ENCODE measurements at regions not wholly inside any gene's neighbourhood (a gene's known extent, or its start where the extent isn't known, plus 50 kb on each side); places are given as distances from the start of the nearest gene placed in this dataset.

DNA sequence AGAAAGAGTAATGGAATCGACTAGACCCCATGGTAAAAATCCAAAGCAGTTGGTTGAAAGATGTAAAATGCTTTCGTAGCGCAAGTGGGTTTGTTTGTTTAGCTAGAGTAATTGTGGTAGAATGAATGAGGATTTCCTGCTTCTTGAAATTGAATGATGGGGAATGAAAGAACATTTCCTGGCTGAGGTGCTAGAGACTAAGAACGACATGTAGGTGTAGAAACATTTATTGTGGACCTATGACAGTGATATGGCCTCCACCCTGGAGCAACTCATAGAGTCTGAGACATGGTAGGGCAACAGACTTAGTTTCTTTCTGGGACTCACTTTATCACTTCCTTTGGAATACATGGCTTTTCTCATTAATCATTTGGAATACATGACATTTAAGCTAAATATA, 467.6 kb upstream of the CFAP20DC start:
- Mint-ChIP-seq H3K27me3 (no peaks in the 10 kb centered on the region), H3K36me3 (no peaks in the 10 kb centered on the region), H3K9me3 (no peaks in the 10 kb centered on the region), H3K27ac (no peak overlapping the region), H3K4me3 (no peak overlapping the region), H3K4me1 (peaks cover 0 to 22% (median 16%) of the 10 kb centered on the region in 3 donors)
- POLR2A ChIA-PET, result no interaction called here
- no peak for DNase-seq
- 68% methylated on average over 4 of the region's 4 CpGs for WGBS (ENCODE audit: insufficient coverage)
- no peak overlapping the region for H3K4me3 ChIP-seq (ENCODE audit: control insufficient read depth in 1 of 2, extremely low read depth in 1 of 2, low read length in 1 of 2)
- peaks cover 0 to 5% of the 10 kb centered on the region in 2 experiments for H3K4me1 ChIP-seq (ENCODE audit: control insufficient read depth in 1 of 2, extremely low read depth in 1 of 2, insufficient read depth in 2 of 2, low read length in 2 of 2)
- no peaks in the 10 kb centered on the region for H3K36me3 ChIP-seq (ENCODE audit: control insufficient read depth in 2 of 2, extremely low read depth in 1 of 2, insufficient read depth in 1 of 2, low read length in 1 of 2)
- ATAC-seq (replicated peaks in 1 of 4), result no peak
- no peaks in the 10 kb centered on the region for H3K9me3 ChIP-seq
- CTCF ChIA-PET, result no interaction called here
- no peaks in the 10 kb centered on the region for H3K27me3 ChIP-seq (replicated peaks in 1 of 2; ENCODE audit: control insufficient read depth in 2 of 2, extremely low read depth in 1 of 2, insufficient read depth in 2 of 2, low read length in 1 of 2)
- no peak overlapping the region for H3K27ac ChIP-seq (ENCODE audit: low read length)

DNA sequence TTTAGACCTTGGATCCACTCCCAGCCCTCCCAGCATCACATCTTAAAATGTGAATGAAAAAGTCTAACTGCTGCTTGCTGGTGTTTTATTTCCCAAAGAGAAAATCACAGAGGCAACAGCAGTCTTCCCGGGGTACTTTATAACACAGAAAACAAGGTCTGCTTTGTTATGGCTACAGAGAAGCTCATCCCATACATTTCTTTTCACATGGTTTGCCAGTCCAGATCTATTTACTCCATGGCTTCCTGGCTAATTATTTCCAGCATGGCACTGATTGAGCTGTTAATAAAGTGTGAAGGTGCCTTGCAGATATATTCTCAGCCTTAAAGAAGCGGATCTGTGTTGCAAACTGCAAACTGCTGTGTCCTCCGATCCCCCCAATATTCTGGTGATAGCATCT, 466.1 kb upstream of the CFAP20DC start:
- ChIA-PET POLR2A (no interaction called here), CTCF (no interaction called here)
- no peaks in the 10 kb centered on the region for H3K9me3 Mint-ChIP-seq
- no CpG with 5 or more reads among the region's 3 CpGs for WGBS (ENCODE audit: insufficient coverage)
- Histone ChIP-seq H3K4me3 (ENCODE audit: control insufficient read depth in 1 of 2, extremely low read depth in 1 of 2, low read length in 1 of 2) (no peak overlapping the region), H3K36me3 (ENCODE audit: control insufficient read depth in 2 of 2, extremely low read depth in 1 of 2, insufficient read depth in 1 of 2, low read length in 1 of 2) (no peaks in the 10 kb centered on the region), H3K27ac (ENCODE audit: low read length) (no peak overlapping the region), H3K4me1 (ENCODE audit: control insufficient read depth in 1 of 2, extremely low read depth in 1 of 2, insufficient read depth in 2 of 2, low read length in 2 of 2) (peaks cover 0 to 5% of the 10 kb centered on the region in 2 experiments), H3K9me3 (no peaks in the 10 kb centered on the region), H3K27me3 (replicated peaks in 1 of 2; ENCODE audit: control insufficient read depth in 2 of 2, extremely low read depth in 1 of 2, insufficient read depth in 2 of 2, low read length in 1 of 2) (no peaks in the 10 kb centered on the region)
- peaks cover 0 to 31% (median 17%) of the 10 kb centered on the region in 3 donors for H3K4me1 Mint-ChIP-seq
- H3K36me3 Mint-ChIP-seq, result no peaks in the 10 kb centered on the region
- no peak for DNase-seq
- no peak for ATAC-seq (replicated peaks in 1 of 4)
- H3K4me3 Mint-ChIP-seq, result no peak overlapping the region
- H3K27ac Mint-ChIP-seq, result no peak overlapping the region
- H3K27me3 Mint-ChIP-seq, result no peaks in the 10 kb centered on the region

DNA sequence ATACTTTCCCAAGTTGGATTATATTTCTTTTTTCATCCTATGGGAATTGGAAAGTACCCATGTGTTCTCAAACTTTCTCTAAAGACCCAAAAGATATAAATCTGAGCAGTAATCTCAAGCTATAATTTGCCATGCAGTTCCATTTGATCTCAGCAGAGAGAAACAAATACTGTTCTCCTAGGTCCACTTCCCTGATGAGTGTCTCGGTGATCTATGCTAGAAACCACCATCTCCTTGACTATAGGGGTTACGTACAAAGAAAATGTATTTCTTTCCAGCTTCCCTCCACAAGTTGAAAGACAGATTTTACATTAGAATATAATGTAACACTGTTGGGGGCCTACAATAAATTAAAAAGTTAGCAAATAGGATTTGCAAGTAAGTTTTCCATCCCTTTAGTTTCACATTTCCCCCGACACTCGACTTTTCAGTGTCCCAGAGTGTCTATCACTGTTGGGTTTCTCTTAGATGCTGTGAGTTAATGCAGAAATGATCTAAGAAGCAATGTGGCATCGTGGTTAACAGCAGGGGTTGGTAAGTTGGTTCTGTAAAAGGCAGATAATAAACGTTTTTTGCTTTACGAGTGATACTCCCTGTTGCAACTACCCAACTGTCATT, 465.1 kb upstream of the CFAP20DC start:
- no peaks in the 10 kb centered on the region for H3K9me3 ChIP-seq
- CTCF ChIA-PET, result no interaction called here
- no peak overlapping the region for H3K4me3 ChIP-seq (ENCODE audit: control insufficient read depth in 1 of 2, extremely low read depth in 1 of 2, low read length in 1 of 2)
- no CpG with 5 or more reads among the region's 7 CpGs for WGBS (ENCODE audit: insufficient coverage)
- H3K4me3 Mint-ChIP-seq, result no peak overlapping the region
- POLR2A ChIA-PET, result no interaction called here
- H3K27me3 Mint-ChIP-seq, result no peaks in the 10 kb centered on the region
- H3K27me3 ChIP-seq (replicated peaks in 1 of 2; ENCODE audit: control insufficient read depth in 2 of 2, extremely low read depth in 1 of 2, insufficient read depth in 2 of 2, low read length in 1 of 2), result no peaks in the 10 kb centered on the region
- H3K27ac Mint-ChIP-seq, result peak overlapping the region in 1 of 2 donors; percentile 46
- ATAC-seq (replicated peaks in 1 of 4) (peak in 2 of 4 experiments; percentile 52), DNase-seq (peak in 1 of 35 experiments; percentile 31)
- no peaks in the 10 kb centered on the region for H3K36me3 Mint-ChIP-seq
- H3K4me1 ChIP-seq (ENCODE audit: control insufficient read depth in 1 of 2, extremely low read depth in 1 of 2, insufficient read depth in 2 of 2, low read length in 2 of 2), result peaks cover 0 to 5% of the 10 kb centered on the region in 2 experiments
- no peaks in the 10 kb centered on the region for H3K9me3 Mint-ChIP-seq
- H3K36me3 ChIP-seq (ENCODE audit: control insufficient read depth in 2 of 2, extremely low read depth in 1 of 2, insufficient read depth in 1 of 2, low read length in 1 of 2), result no peaks in the 10 kb centered on the region
- peaks cover 0 to 31% (median 17%) of the 10 kb centered on the region in 3 donors for H3K4me1 Mint-ChIP-seq
- H3K27ac ChIP-seq (ENCODE audit: low read length), result no peak overlapping the region

DNA sequence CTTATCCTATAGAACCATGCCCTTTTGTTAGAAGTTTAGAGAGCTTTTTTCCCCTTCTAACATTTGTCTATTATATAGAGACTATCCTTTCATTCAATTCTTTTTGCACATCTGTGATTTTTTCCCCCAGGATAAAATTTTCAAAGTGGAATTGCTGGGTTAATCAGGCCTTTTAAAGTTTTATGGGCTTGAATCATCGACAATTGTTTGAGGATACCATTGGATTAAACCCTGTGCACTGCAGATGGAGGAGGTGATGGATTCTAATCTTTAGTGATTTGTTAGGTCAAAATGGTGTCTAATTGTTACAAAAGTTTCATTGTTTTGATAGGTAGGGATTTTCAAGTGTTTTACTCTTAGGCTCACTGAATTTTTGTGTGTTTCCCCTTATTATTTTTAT, 463.7 kb upstream of the CFAP20DC start:
- Mint-ChIP-seq H3K27ac (no peak overlapping the region), H3K4me1 (peaks cover 0 to 31% (median 17%) of the 10 kb centered on the region in 3 donors), H3K4me3 (no peak overlapping the region), H3K27me3 (no peaks in the 10 kb centered on the region), H3K9me3 (no peaks in the 10 kb centered on the region), H3K36me3 (no peaks in the 10 kb centered on the region)
- ATAC-seq (replicated peaks in 1 of 4), result no peak
- no peak for DNase-seq
- Histone ChIP-seq H3K36me3 (ENCODE audit: control insufficient read depth in 2 of 2, extremely low read depth in 1 of 2, insufficient read depth in 1 of 2, low read length in 1 of 2) (no peaks in the 10 kb centered on the region), H3K27ac (ENCODE audit: low read length) (no peak overlapping the region), H3K9me3 (no peaks in the 10 kb centered on the region), H3K27me3 (replicated peaks in 1 of 2; ENCODE audit: control insufficient read depth in 2 of 2, extremely low read depth in 1 of 2, insufficient read depth in 2 of 2, low read length in 1 of 2) (no peaks in the 10 kb centered on the region), H3K4me1 (ENCODE audit: control insufficient read depth in 1 of 2, extremely low read depth in 1 of 2, insufficient read depth in 2 of 2, low read length in 2 of 2) (peaks cover 0 to 5% of the 10 kb centered on the region in 2 experiments), H3K4me3 (ENCODE audit: control insufficient read depth in 1 of 2, extremely low read depth in 1 of 2, low read length in 1 of 2) (no peak overlapping the region)
- CTCF ChIA-PET, result no interaction called here
- POLR2A ChIA-PET, result no interaction called here
- 100% methylated on average over 1 of the region's 1 CpG for WGBS (ENCODE audit: insufficient coverage)

DNA sequence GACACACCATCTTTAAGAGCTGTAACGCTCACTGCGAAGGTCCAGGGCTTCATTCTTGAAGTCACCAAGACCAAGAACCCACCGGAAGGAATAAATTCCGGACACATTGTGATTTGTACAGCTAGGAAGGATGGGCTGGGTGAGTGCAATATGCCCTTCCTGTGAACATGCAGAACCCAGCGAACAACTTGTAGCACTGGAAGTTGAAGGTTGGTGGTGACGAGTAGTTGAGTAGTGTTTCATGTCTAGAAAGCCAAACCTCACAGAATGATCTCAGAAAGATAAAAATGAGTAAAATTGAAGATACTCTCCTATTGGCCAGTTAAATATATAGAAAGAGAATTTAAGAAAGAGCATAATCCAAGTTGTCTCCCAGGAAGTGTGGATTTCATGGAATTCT, 462.2 kb upstream of the CFAP20DC start:
- Mint-ChIP-seq H3K27me3 (no peaks in the 10 kb centered on the region), H3K36me3 (no peaks in the 10 kb centered on the region), H3K4me1 (peaks cover 0 to 23% (median 13%) of the 10 kb centered on the region in 3 donors), H3K27ac (no peak overlapping the region), H3K4me3 (peak overlapping the region in 1 of 3 donors; percentile 44), H3K9me3 (no peaks in the 10 kb centered on the region)
- Histone ChIP-seq H3K4me1 (ENCODE audit: control insufficient read depth in 1 of 2, extremely low read depth in 1 of 2, insufficient read depth in 2 of 2, low read length in 2 of 2) (no peaks in the 10 kb centered on the region), H3K4me3 (ENCODE audit: control insufficient read depth in 1 of 2, extremely low read depth in 1 of 2, low read length in 1 of 2) (no peak overlapping the region), H3K36me3 (ENCODE audit: control insufficient read depth in 2 of 2, extremely low read depth in 1 of 2, insufficient read depth in 1 of 2, low read length in 1 of 2) (no peaks in the 10 kb centered on the region), H3K9me3 (no peaks in the 10 kb centered on the region), H3K27me3 (replicated peaks in 1 of 2; ENCODE audit: control insufficient read depth in 2 of 2, extremely low read depth in 1 of 2, insufficient read depth in 2 of 2, low read length in 1 of 2) (no peaks in the 10 kb centered on the region), H3K27ac (ENCODE audit: low read length) (no peak overlapping the region)
- POLR2A ChIA-PET, result no interaction called here
- CTCF ChIA-PET, result no interaction called here
- DNase-seq, result peak in 1 of 35 experiments; percentile 7
- ATAC-seq (replicated peaks in 1 of 4), result peak in 1 of 4 experiments; percentile 42
- 94% methylated on average over 2 of the region's 6 CpGs for WGBS (ENCODE audit: insufficient coverage)

DNA sequence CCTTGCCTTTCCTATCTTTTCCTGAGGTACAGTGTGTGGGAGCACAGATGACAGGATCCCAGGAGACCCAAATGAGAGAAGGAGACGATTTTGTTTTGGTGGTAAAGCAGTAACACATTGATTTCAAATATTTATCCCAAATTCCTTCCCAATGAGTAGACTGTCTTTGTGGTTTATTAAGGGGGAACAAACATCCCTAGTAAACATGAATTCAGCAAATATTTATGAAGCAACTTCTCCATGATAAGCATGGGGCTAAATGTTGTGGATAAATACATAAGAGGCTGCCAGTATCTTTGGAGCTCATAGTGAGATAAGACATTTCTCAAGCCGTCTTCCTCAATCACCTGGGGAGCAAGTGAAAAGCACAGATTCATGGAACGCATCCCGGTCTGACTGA, 460.8 kb upstream of the CFAP20DC start:
- no peaks in the 10 kb centered on the region for H3K9me3 Mint-ChIP-seq
- H3K4me3 Mint-ChIP-seq, result no peak overlapping the region
- H3K27ac ChIP-seq (ENCODE audit: low read length), result no peak overlapping the region
- ATAC-seq (replicated peaks in 1 of 4) (no peak), DNase-seq (no peak)
- no peaks in the 10 kb centered on the region for H3K4me1 ChIP-seq (ENCODE audit: control insufficient read depth in 1 of 2, extremely low read depth in 1 of 2, insufficient read depth in 2 of 2, low read length in 2 of 2)
- no CpG with 5 or more reads among the region's 4 CpGs for WGBS (ENCODE audit: insufficient coverage)
- no peak overlapping the region for H3K27ac Mint-ChIP-seq
- no peaks in the 10 kb centered on the region for H3K9me3 ChIP-seq
- H3K27me3 Mint-ChIP-seq, result no peaks in the 10 kb centered on the region
- peaks cover 0 to 21% (median 9%) of the 10 kb centered on the region in 3 donors for H3K4me1 Mint-ChIP-seq
- no peaks in the 10 kb centered on the region for H3K36me3 Mint-ChIP-seq
- CTCF ChIA-PET, result no interaction called here
- no peaks in the 10 kb centered on the region for H3K27me3 ChIP-seq (replicated peaks in 1 of 2; ENCODE audit: control insufficient read depth in 2 of 2, extremely low read depth in 1 of 2, insufficient read depth in 2 of 2, low read length in 1 of 2)
- H3K4me3 ChIP-seq (ENCODE audit: control insufficient read depth in 1 of 2, extremely low read depth in 1 of 2, low read length in 1 of 2), result no peak overlapping the region
- no peaks in the 10 kb centered on the region for H3K36me3 ChIP-seq (ENCODE audit: control insufficient read depth in 2 of 2, extremely low read depth in 1 of 2, insufficient read depth in 1 of 2, low read length in 1 of 2)
- POLR2A ChIA-PET, result interaction anchor here in 1 of 2 donors (0.6 kb wide), 1 partner anchor 124 kb away, joined by 3 read pairs; no protein-coding TSS in a partner anchor

DNA sequence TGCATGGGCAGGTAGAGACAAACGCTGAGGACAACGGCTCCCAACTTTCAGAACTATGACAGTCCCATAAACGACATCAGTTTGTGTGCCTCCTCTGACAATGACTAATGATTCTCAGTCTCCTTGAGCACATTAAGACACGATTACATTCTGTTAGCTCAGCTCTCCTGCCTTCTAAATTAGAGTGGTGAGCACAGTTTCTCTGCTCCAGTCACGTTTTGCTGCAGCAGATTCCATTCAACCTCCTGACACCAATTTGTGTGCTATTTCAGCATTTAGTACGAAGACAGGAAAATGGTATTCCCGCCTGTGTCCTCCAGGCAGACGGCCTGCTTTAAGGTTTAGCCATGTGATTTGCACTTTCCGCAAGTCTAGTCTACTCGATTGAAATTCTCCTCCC, 458.4 kb upstream of the CFAP20DC start:
- peaks cover 0 to 10% (median 2%) of the 10 kb centered on the region in 3 donors for H3K4me1 Mint-ChIP-seq
- ATAC-seq (replicated peaks in 1 of 4) (no peak), DNase-seq (no peak)
- no peaks in the 10 kb centered on the region for H3K27me3 ChIP-seq (replicated peaks in 1 of 2; ENCODE audit: control insufficient read depth in 2 of 2, extremely low read depth in 1 of 2, insufficient read depth in 2 of 2, low read length in 1 of 2)
- 89% methylated on average over 6 of the region's 10 CpGs for WGBS (ENCODE audit: insufficient coverage)
- no peak overlapping the region for H3K4me3 Mint-ChIP-seq
- H3K4me3 ChIP-seq (ENCODE audit: control insufficient read depth in 1 of 2, extremely low read depth in 1 of 2, low read length in 1 of 2), result no peak overlapping the region
- no peaks in the 10 kb centered on the region for H3K4me1 ChIP-seq (ENCODE audit: control insufficient read depth in 1 of 2, extremely low read depth in 1 of 2, insufficient read depth in 2 of 2, low read length in 2 of 2)
- no peaks in the 10 kb centered on the region for H3K36me3 ChIP-seq (ENCODE audit: control insufficient read depth in 2 of 2, extremely low read depth in 1 of 2, insufficient read depth in 1 of 2, low read length in 1 of 2)
- H3K27me3 Mint-ChIP-seq, result no peaks in the 10 kb centered on the region
- H3K9me3 Mint-ChIP-seq, result peaks cover 0 to 5% (median 0%) of the 10 kb centered on the region in 3 donors
- ChIA-PET POLR2A (no interaction called here), CTCF (no interaction called here)
- no peak overlapping the region for H3K27ac Mint-ChIP-seq
- H3K36me3 Mint-ChIP-seq, result no peaks in the 10 kb centered on the region
- H3K27ac ChIP-seq (ENCODE audit: low read length), result no peak overlapping the region
- H3K9me3 ChIP-seq, result no peaks in the 10 kb centered on the region
